Activated naive CD8-positive, alpha-beta T cell treated with anti-CD3 and anti-CD28 coated beads, Interleukin-2, amount 50 U/mL, for 24 hours (primary cell): ENCODE measurements at regions not wholly inside any gene's neighbourhood (a gene's known extent, or its start where the extent isn't known, plus 50 kb on each side); places are given as distances from the start of the nearest gene placed in this dataset.
"Not testable (repeated sequence)": the region's sequence is repeated elsewhere in the genome, so short reads cannot be mapped to it uniquely, and the experiment has no call there.

Experiments
- ATAC-seq: fragments of 150-1000 bp; cut with Tn5 transposase; one replicate; pipeline ENCODE4 v1.10.0; 2021
- DNase-seq: peaks from one replicate; pipeline ENCODE4 v3.0.0; 2021
- H3K27ac Mint-ChIP-seq: one replicate; pipeline ENCODE4 v1.8.0; 2021; ENCODE audit warnings: mild to moderate bottlenecking, mixed read lengths
- H3K27me3 Mint-ChIP-seq: one replicate; pipeline ENCODE4 v1.8.0; 2021; ENCODE audit warnings: mixed read lengths
- H3K36me3 Mint-ChIP-seq: one replicate; pipeline ENCODE4 v1.8.0; 2021; ENCODE audit warnings: low read depth, mixed read lengths
- H3K4me1 Mint-ChIP-seq: one replicate; pipeline ENCODE4 v1.8.0; 2021; ENCODE audit warnings: mixed read lengths
- H3K4me3 Mint-ChIP-seq: one replicate; pipeline ENCODE4 v1.8.0; 2021; ENCODE audit warnings: mild to moderate bottlenecking, moderate library complexity, mixed read lengths
- H3K9me3 Mint-ChIP-seq: one replicate; pipeline ENCODE4 v1.8.0; 2021; ENCODE audit warnings: mixed read lengths

GRCh38 chr1:94300731-94301130 lies 63.3 kb upstream of the ARHGAP29 start:
- H3K36me3 Mint-ChIP-seq = no peaks in the 10 kb centered on the region
- no peak for ATAC-seq
- H3K27me3 Mint-ChIP-seq = peaks cover 5% of the 10 kb centered on the region
- H3K4me3 Mint-ChIP-seq = no peak overlapping the region
- DNase-seq = no peak
- H3K9me3 Mint-ChIP-seq = no peaks in the 10 kb centered on the region
- H3K27ac Mint-ChIP-seq = no peak overlapping the region
- no peaks in the 10 kb centered on the region for H3K4me1 Mint-ChIP-seq

- H3K4me1 Mint-ChIP-seq = no peaks in the 10 kb centered on the region
- no peak overlapping the region for H3K27ac Mint-ChIP-seq
- peaks cover 5% of the 10 kb centered on the region for H3K27me3 Mint-ChIP-seq
- ATAC-seq = no peak
- H3K9me3 Mint-ChIP-seq = no peaks in the 10 kb centered on the region
- H3K36me3 Mint-ChIP-seq = no peaks in the 10 kb centered on the region
- DNase-seq = no peak
- H3K4me3 Mint-ChIP-seq = no peak overlapping the region
Measured at GRCh38 chr1:94299627-94300553, 62.5 kb upstream of the ARHGAP29 start.

DNA sequence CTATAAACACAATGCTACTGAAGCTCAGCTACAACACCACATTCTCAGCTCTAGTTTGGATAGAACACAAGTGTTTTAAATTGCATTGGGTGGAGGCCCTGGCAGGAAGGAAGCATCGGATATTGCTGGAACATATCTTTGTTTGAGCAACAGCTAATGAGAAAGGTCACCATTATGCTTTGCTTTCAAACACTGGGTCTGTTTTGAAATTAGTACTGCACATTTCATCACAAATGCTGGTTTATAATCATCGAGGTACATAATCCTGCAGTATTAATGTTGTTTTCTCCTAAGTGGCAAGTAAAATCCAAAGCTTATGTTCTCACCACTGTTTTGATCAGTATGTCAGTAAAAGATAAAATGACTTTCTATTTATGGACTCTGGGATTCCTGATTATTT lies 61.5 kb upstream of the ARHGAP29 start:
- Mint-ChIP-seq H3K36me3 (no peaks in the 10 kb centered on the region), H3K9me3 (no peaks in the 10 kb centered on the region), H3K27me3 (peaks cover 5% of the 10 kb centered on the region), H3K27ac (no peak overlapping the region), H3K4me3 (no peak overlapping the region), H3K4me1 (no peaks in the 10 kb centered on the region)
- ATAC-seq (no peak), DNase-seq (no peak)

GRCh38 chr1:94296018-94296417 lies 58.6 kb upstream of the ARHGAP29 start:
- DNase-seq (no peak), ATAC-seq (no peak)
- H3K4me1 Mint-ChIP-seq = no peaks in the 10 kb centered on the region
- H3K27ac Mint-ChIP-seq = no peak overlapping the region
- H3K4me3 Mint-ChIP-seq = no peak overlapping the region
- H3K27me3 Mint-ChIP-seq = peaks cover 11% of the 10 kb centered on the region
- H3K9me3 Mint-ChIP-seq = no peaks in the 10 kb centered on the region
- H3K36me3 Mint-ChIP-seq = no peaks in the 10 kb centered on the region

- H3K4me3 Mint-ChIP-seq, H3K27ac Mint-ChIP-seq, ATAC-seq, DNase-seq, H3K4me1 Mint-ChIP-seq, H3K9me3 Mint-ChIP-seq, H3K36me3 Mint-ChIP-seq: not testable (repeated sequence)
- peaks cover 21% of the 10 kb centered on the region for H3K27me3 Mint-ChIP-seq
Measured at GRCh38 chr1:94292978-94293377, 55.6 kb upstream of the ARHGAP29 start.

- H3K4me1 Mint-ChIP-seq, ATAC-seq, DNase-seq, H3K9me3 Mint-ChIP-seq, H3K27ac Mint-ChIP-seq, H3K4me3 Mint-ChIP-seq, H3K36me3 Mint-ChIP-seq: not testable (repeated sequence)
- peaks cover 27% of the 10 kb centered on the region for H3K27me3 Mint-ChIP-seq
Measured at GRCh38 chr1:94289244-94289643, 51.9 kb upstream of the ARHGAP29 start.
